ENCODE measurements at regions not wholly inside any gene's neighbourhood (a gene's known extent, or its start where the extent isn't known, plus 50 kb on each side); places are given as distances from the start of the nearest gene placed in this dataset.

- no peak for TF ChIP-seq TAF1 (IDR thresholded peaks at IDR 0.05; ENCODE audit: low read depth, low read length)
- no peak for TF ChIP-seq PAX5 (IDR thresholded peaks at IDR 0.05; ENCODE audit: insufficient read depth, low read length, severe bottlenecking)
- no peak for TF ChIP-seq POU2F2 (IDR thresholded peaks at IDR 0.05; ENCODE audit: low read depth, low read length)
- no peak for TF ChIP-seq POLR2AphosphoS5 (IDR thresholded peaks at IDR 0.05; ENCODE audit: low read depth, low read length)
- TF ChIP-seq POLR2A (IDR thresholded peaks at IDR 0.05; ENCODE audit: low read depth, low read length) = no peak
- TF ChIP-seq SPI1 (IDR thresholded peaks at IDR 0.05; ENCODE audit: low read depth, low read length) = no peak
- no peak for FAIRE-seq
Observed at GRCh38 chr2:226667736-226668135, 131.9 kb downstream of the IRS1 start.

GRCh38 chr2:226665306-226665831 lies 134.3 kb downstream of the IRS1 start:
- DNase-seq (ENCODE audit: insufficient read length, low spot score) (no peak), FAIRE-seq (no peak)
- no peak for TF ChIP-seq TAF1 (IDR thresholded peaks at IDR 0.05; ENCODE audit: low read depth, low read length)
- TF ChIP-seq POLR2AphosphoS5 (IDR thresholded peaks at IDR 0.05; ENCODE audit: low read depth, low read length) = no peak
- TF ChIP-seq SPI1 (IDR thresholded peaks at IDR 0.05; ENCODE audit: low read depth, low read length) = no peak
- no peak for TF ChIP-seq POLR2A (IDR thresholded peaks at IDR 0.05; ENCODE audit: low read depth, low read length)
- no peak for TF ChIP-seq PAX5 (IDR thresholded peaks at IDR 0.05; ENCODE audit: insufficient read depth, low read length, severe bottlenecking)
- TF ChIP-seq POU2F2 (IDR thresholded peaks at IDR 0.05; ENCODE audit: low read depth, low read length) = no peak

More at GRCh38 chr2:226667736-226668135, 131.9 kb downstream of the IRS1 start:
- DNase-seq (ENCODE audit: insufficient read length, low spot score) = no peak

GRCh38 chr2:226664661-226665060 lies 135.0 kb downstream of the IRS1 start:
- DNase-seq (ENCODE audit: insufficient read length, low spot score) (no peak), FAIRE-seq (no peak)
- TF ChIP-seq SPI1 (IDR thresholded peaks at IDR 0.05; ENCODE audit: low read depth, low read length) (no peak), POU2F2 (IDR thresholded peaks at IDR 0.05; ENCODE audit: low read depth, low read length) (no peak), POLR2A (IDR thresholded peaks at IDR 0.05; ENCODE audit: low read depth, low read length) (no peak), POLR2AphosphoS5 (IDR thresholded peaks at IDR 0.05; ENCODE audit: low read depth, low read length) (no peak), TAF1 (IDR thresholded peaks at IDR 0.05; ENCODE audit: low read depth, low read length) (no peak), PAX5 (IDR thresholded peaks at IDR 0.05; ENCODE audit: insufficient read depth, low read length, severe bottlenecking) (no peak)

GRCh38 chr2:226664140-226664539 lies 135.5 kb downstream of the IRS1 start:
- no peak for TF ChIP-seq TAF1 (IDR thresholded peaks at IDR 0.05; ENCODE audit: low read depth, low read length)
- TF ChIP-seq POU2F2 (IDR thresholded peaks at IDR 0.05; ENCODE audit: low read depth, low read length) = no peak
- TF ChIP-seq PAX5 (IDR thresholded peaks at IDR 0.05; ENCODE audit: insufficient read depth, low read length, severe bottlenecking) = no peak
- no peak for TF ChIP-seq SPI1 (IDR thresholded peaks at IDR 0.05; ENCODE audit: low read depth, low read length)
- TF ChIP-seq POLR2A (IDR thresholded peaks at IDR 0.05; ENCODE audit: low read depth, low read length) = no peak
- TF ChIP-seq POLR2AphosphoS5 (IDR thresholded peaks at IDR 0.05; ENCODE audit: low read depth, low read length) = no peak
- no peak for DNase-seq (ENCODE audit: insufficient read length, low spot score)
- no peak for FAIRE-seq

- FAIRE-seq = no peak
- DNase-seq (ENCODE audit: insufficient read length, low spot score) = no peak
- no peak for TF ChIP-seq POLR2A (IDR thresholded peaks at IDR 0.05; ENCODE audit: low read depth, low read length)
- no peak for TF ChIP-seq SPI1 (IDR thresholded peaks at IDR 0.05; ENCODE audit: low read depth, low read length)
- TF ChIP-seq POU2F2 (IDR thresholded peaks at IDR 0.05; ENCODE audit: low read depth, low read length) = no peak
- no peak for TF ChIP-seq POLR2AphosphoS5 (IDR thresholded peaks at IDR 0.05; ENCODE audit: low read depth, low read length)
- TF ChIP-seq PAX5 (IDR thresholded peaks at IDR 0.05; ENCODE audit: insufficient read depth, low read length, severe bottlenecking) = no peak
Observed at GRCh38 chr2:226661789-226662545, 137.7 kb downstream of the IRS1 start.

- no peak for FAIRE-seq
- DNase-seq (ENCODE audit: insufficient read length, low spot score) = no peak
- TF ChIP-seq SPI1 (IDR thresholded peaks at IDR 0.05; ENCODE audit: low read depth, low read length) (no peak), POLR2A (IDR thresholded peaks at IDR 0.05; ENCODE audit: low read depth, low read length) (no peak), POLR2AphosphoS5 (IDR thresholded peaks at IDR 0.05; ENCODE audit: low read depth, low read length) (no peak), PAX5 (IDR thresholded peaks at IDR 0.05; ENCODE audit: insufficient read depth, low read length, severe bottlenecking) (no peak), TAF1 (IDR thresholded peaks at IDR 0.05; ENCODE audit: low read depth, low read length) (no peak)
Observed at GRCh38 chr2:226660526-226660925, 139.1 kb downstream of the IRS1 start.

- no peak for FAIRE-seq
- DNase-seq (ENCODE audit: insufficient read length, low spot score) = no peak
- no peak for TF ChIP-seq POLR2AphosphoS5 (IDR thresholded peaks at IDR 0.05; ENCODE audit: low read depth, low read length)
- no peak for TF ChIP-seq POU2F2 (IDR thresholded peaks at IDR 0.05; ENCODE audit: low read depth, low read length)
Observed at GRCh38 chr2:226660124-226660523, 139.5 kb downstream of the IRS1 start.

- no peak for DNase-seq (ENCODE audit: insufficient read length, low spot score)
- TF ChIP-seq PAX5 (IDR thresholded peaks at IDR 0.05; ENCODE audit: insufficient read depth, low read length, severe bottlenecking) (no peak), POLR2A (IDR thresholded peaks at IDR 0.05; ENCODE audit: low read depth, low read length) (no peak), TAF1 (IDR thresholded peaks at IDR 0.05; ENCODE audit: low read depth, low read length) (no peak), POLR2AphosphoS5 (IDR thresholded peaks at IDR 0.05; ENCODE audit: low read depth, low read length) (no peak), POU2F2 (IDR thresholded peaks at IDR 0.05; ENCODE audit: low read depth, low read length) (no peak), SPI1 (IDR thresholded peaks at IDR 0.05; ENCODE audit: low read depth, low read length) (no peak)
- FAIRE-seq = no peak
Observed at GRCh38 chr2:226659410-226659809, 140.2 kb downstream of the IRS1 start.

- no peak for DNase-seq (ENCODE audit: insufficient read length, low spot score)
- TF ChIP-seq TAF1 (IDR thresholded peaks at IDR 0.05; ENCODE audit: low read depth, low read length) (no peak), POLR2AphosphoS5 (IDR thresholded peaks at IDR 0.05; ENCODE audit: low read depth, low read length) (no peak), POLR2A (IDR thresholded peaks at IDR 0.05; ENCODE audit: low read depth, low read length) (no peak), SPI1 (IDR thresholded peaks at IDR 0.05; ENCODE audit: low read depth, low read length) (no peak), PAX5 (IDR thresholded peaks at IDR 0.05; ENCODE audit: insufficient read depth, low read length, severe bottlenecking) (no peak)
Observed at GRCh38 chr2:226658555-226658954, 141.1 kb downstream of the IRS1 start.

More at GRCh38 chr2:226658555-226658954, 141.1 kb downstream of the IRS1 start:
- no peak for FAIRE-seq
